GM10266 (cell line): ENCODE measurements at regions not wholly inside any gene's neighbourhood (a gene's known extent, or its start where the extent isn't known, plus 50 kb on each side); places are given as distances from the start of the nearest gene placed in this dataset.

Source experiments
- DNase-seq: peaks from one replicate; pipeline ENCODE4 v3.0.0; 2012; ENCODE audit errors: extremely low spot score
- CTCF ChIP-seq: IDR thresholded peaks from 2 replicates; pipeline ENCODE4 v1.5.1; 2012; ENCODE audit warnings: mild to moderate bottlenecking, low read depth; ENCODE audit not compliant: control insufficient read depth, insufficient read depth; ENCODE audit errors: missing control alignments

- DNase-seq = no peak
- TF ChIP-seq CTCF = no peak
Measured at GRCh38 chr9:134214386-134214765, 50.0 kb upstream of the RNU6ATAC start.

GRCh38 chr9:134214766-134215419 lies 50.5 kb upstream of the RNU6ATAC start:
- no peak for TF ChIP-seq CTCF
- no peak for DNase-seq

- no peak for TF ChIP-seq CTCF
- DNase-seq = no peak
Measured at GRCh38 chr9:134215420-134215698, 51.0 kb upstream of the RNU6ATAC start.

- DNase-seq = no peak
- no peak for TF ChIP-seq CTCF
Measured at GRCh38 chr9:134215699-134216448, 51.5 kb upstream of the RNU6ATAC start.

GRCh38 chr9:134216449-134216951 lies 52.1 kb upstream of the RNU6ATAC start:
- no peak for DNase-seq
- TF ChIP-seq CTCF = no peak

- DNase-seq = no peak
- TF ChIP-seq CTCF = no peak
Measured at GRCh38 chr9:134216961-134217360, 52.6 kb upstream of the RNU6ATAC start.
